GM19438 (cell line): ENCODE measurements at regions not wholly inside any gene's neighbourhood (a gene's known extent, or its start where the extent isn't known, plus 50 kb on each side); places are given as distances from the start of the nearest gene placed in this dataset.
"Not testable (repeated sequence)": the region's sequence is repeated elsewhere in the genome, so short reads cannot be mapped to it uniquely, and the experiment has no call there.

Experiments used
- ATAC-seq: cut with Tn5 transposase; IDR thresholded peaks from one replicate; pipeline ENCODE4 v1.9.1; 2021; ENCODE audit warnings: low read depth; ENCODE audit not compliant: unreplicated experiment

GRCh38 chr3:181549266-181549665, 162.5 kb upstream of the SOX2 start:
- ATAC-seq, result no peak

- no peak for ATAC-seq
These were observed 170.3 kb upstream of the SOX2 start for GRCh38 chr3:181541414-181541813.

GRCh38 chr3:181534781-181535221, 176.9 kb upstream of the SOX2 start:
- no peak for ATAC-seq

GRCh38 chr3:181533811-181534210, 177.9 kb upstream of the SOX2 start:
- no peak for ATAC-seq

GRCh38 chr3:181530584-181530983, 181.1 kb upstream of the SOX2 start:
- no peak for ATAC-seq

- ATAC-seq, result no peak
These were observed 189.9 kb upstream of the SOX2 start for GRCh38 chr3:181521831-181522230.

- ATAC-seq, result no peak
These were observed 193.5 kb upstream of the SOX2 start for GRCh38 chr3:181518222-181518621.

GRCh38 chr3:181512787-181513186, 198.9 kb upstream of the SOX2 start:
- no peak for ATAC-seq

GRCh38 chr3:181510500-181510899, 201.2 kb upstream of the SOX2 start:
- no peak for ATAC-seq

GRCh38 chr3:181497358-181497757, 214.4 kb upstream of the SOX2 start:
- ATAC-seq, result no peak

- ATAC-seq, result no peak
These were observed 218.3 kb upstream of the SOX2 start for GRCh38 chr3:181493423-181493822.

- no peak for ATAC-seq
These were observed 223.2 kb upstream of the SOX2 start for GRCh38 chr3:181488536-181488935.

GRCh38 chr3:181487236-181487978, 224.3 kb upstream of the SOX2 start:
- no peak for ATAC-seq

GRCh38 chr3:181486141-181486885, 225.4 kb upstream of the SOX2 start:
- no peak for ATAC-seq

- no peak for ATAC-seq
These were observed 227.7 kb upstream of the SOX2 start for GRCh38 chr3:181484026-181484425.

- ATAC-seq, result not testable (repeated sequence)
These were observed 236.6 kb upstream of the SOX2 start for GRCh38 chr3:181475146-181475545.

GRCh38 chr3:181470349-181470748, 241.4 kb upstream of the SOX2 start:
- no peak for ATAC-seq

- ATAC-seq, result no peak
These were observed 247.6 kb upstream of the SOX2 start for GRCh38 chr3:181464033-181464694.

- no peak for ATAC-seq
These were observed 250.3 kb upstream of the SOX2 start for GRCh38 chr3:181461381-181461780.

GRCh38 chr3:181459516-181459915, 252.2 kb upstream of the SOX2 start:
- ATAC-seq, result no peak

- no peak for ATAC-seq
These were observed 252.9 kb upstream of the SOX2 start for GRCh38 chr3:181458857-181459256.
